Mesodermal cell (in vitro differentiated cells): ENCODE measurements at regions not wholly inside any gene's neighbourhood (a gene's known extent, or its start where the extent isn't known, plus 50 kb on each side); places are given as distances from the start of the nearest gene placed in this dataset.
"Not testable (repeated sequence)": the region's sequence is repeated elsewhere in the genome, so short reads cannot be mapped to it uniquely, and the experiment has no call there.

Source experiments
- H3K27ac ChIP-seq: 2 replicates; pipeline ENCODE4 v1.7.0; 2013; ENCODE audit warnings: mild to moderate bottlenecking, low read depth, low read length, moderate library complexity; ENCODE audit not compliant: severe bottlenecking
- H3K36me3 ChIP-seq: 2 replicates; pipeline ENCODE4 v1.7.1; 2013; ENCODE audit warnings: mild to moderate bottlenecking, low read length, moderate library complexity; ENCODE audit not compliant: control insufficient read depth, insufficient read depth
- H3K4me1 ChIP-seq: one replicate; pipeline ENCODE4 v1.7.1; 2013; ENCODE audit warnings: mild to moderate bottlenecking, low read length; ENCODE audit not compliant: insufficient read depth, control insufficient read depth, poor library complexity, severe bottlenecking
- H3K4me3 ChIP-seq: 2 replicates; pipeline ENCODE4 v1.7.0; 2013; ENCODE audit warnings: low read length, control low read depth, mild to moderate bottlenecking; ENCODE audit not compliant: insufficient read depth, poor library complexity, severe bottlenecking; ENCODE audit errors: extremely low read depth
- H3K9me3 ChIP-seq: 2 replicates; pipeline ENCODE4 v1.7.1; 2013; ENCODE audit warnings: mild to moderate bottlenecking, low read length, moderate library complexity; ENCODE audit not compliant: control insufficient read depth
- WGBS, 2 experiments: methylation state at CpG; one replicate each; pipeline ENCODE4 v1.1.5; 2013; ENCODE audit warnings: missing lambda C conversion rate in 2 of 2; ENCODE audit not compliant: insufficient coverage in 2 of 2; 5-methylcytosine and 5-hydroxymethylcytosine counted together

DNA sequence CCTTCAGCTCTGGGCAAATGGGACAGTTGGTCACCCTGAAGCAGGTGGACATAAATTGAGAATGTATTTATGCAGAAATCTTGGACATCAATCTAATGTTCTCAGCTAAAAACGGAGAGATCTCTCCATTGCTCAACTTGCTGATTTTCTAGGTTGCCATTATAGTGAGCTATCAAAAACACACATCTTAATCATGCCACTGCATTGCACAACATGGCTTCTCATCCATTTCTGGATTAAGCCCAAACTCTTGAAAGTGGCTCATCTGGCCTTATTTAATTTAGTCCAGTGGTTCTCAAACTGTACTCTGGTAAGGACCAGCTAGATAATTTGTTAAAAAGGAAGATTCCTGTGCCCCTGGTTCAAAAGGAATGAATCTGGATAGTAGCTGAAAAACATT is 324.9 kb upstream of the CITED2 start:
- H3K9me3 ChIP-seq: no peaks in the 10 kb centered on the region
- no peaks in the 10 kb centered on the region for H3K4me1 ChIP-seq
- no peak overlapping the region for H3K27ac ChIP-seq
- no peaks in the 10 kb centered on the region for H3K36me3 ChIP-seq
- H3K4me3 ChIP-seq: no peak overlapping the region
- WGBS, 2 experiments: 100% methylated on average over 1 of the region's 1 CpG; no CpG with 5 or more reads in 1 of the 2 experiments

DNA sequence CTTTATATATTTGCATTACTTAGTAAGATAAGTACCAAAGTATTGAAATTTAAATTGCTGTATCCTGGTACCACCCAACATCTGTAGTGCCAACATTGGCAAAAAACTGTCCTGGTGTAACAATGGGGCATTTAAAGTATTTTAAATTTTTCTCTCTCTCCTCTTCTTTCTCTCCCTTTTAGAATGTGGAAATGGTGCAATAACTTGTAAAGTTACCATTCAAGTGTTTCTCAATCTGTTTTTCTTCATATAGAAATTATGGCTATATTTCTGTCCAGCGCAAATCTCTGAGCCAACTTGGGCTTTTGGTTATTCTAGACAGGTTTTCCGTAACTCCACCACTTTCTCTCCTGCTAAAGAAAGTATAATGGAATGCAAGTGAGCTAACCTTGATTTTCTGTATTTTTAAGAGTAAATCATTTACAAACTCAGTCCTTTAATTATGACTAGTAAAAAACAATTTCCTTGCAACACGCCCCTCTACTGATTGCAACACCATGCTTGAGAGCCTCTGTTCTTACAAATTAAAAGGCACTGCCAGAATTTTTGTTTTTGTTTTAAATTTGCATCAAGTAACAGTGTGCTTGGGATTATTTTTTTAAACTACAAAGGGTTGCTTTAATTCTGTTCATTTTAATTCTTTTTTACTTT is 324.2 kb upstream of the CITED2 start:
- Histone ChIP-seq H3K4me3 (no peak overlapping the region), H3K27ac (no peak overlapping the region), H3K4me1 (no peaks in the 10 kb centered on the region), H3K9me3 (no peaks in the 10 kb centered on the region), H3K36me3 (no peaks in the 10 kb centered on the region)
- no CpG with 5 or more reads among the region's 3 CpGs for WGBS, 2 experiments

- not testable (repeated sequence) for H3K4me3 ChIP-seq, H3K27ac ChIP-seq, H3K4me1 ChIP-seq, H3K36me3 ChIP-seq, H3K9me3 ChIP-seq
- WGBS, 2 experiments: 100% methylated on average over 6 to 10 of the region's 23 CpGs
Observed at GRCh38 chr6:139697856-139698255, 323.4 kb upstream of the CITED2 start.

GRCh38 chr6:139696991-139697390 is 322.5 kb upstream of the CITED2 start:
- not testable (repeated sequence) for H3K27ac ChIP-seq, H3K9me3 ChIP-seq, H3K36me3 ChIP-seq, H3K4me1 ChIP-seq, H3K4me3 ChIP-seq
- WGBS, 2 experiments: 89 to 95% methylated on average over 13 to 16 of the region's 16 CpGs

DNA sequence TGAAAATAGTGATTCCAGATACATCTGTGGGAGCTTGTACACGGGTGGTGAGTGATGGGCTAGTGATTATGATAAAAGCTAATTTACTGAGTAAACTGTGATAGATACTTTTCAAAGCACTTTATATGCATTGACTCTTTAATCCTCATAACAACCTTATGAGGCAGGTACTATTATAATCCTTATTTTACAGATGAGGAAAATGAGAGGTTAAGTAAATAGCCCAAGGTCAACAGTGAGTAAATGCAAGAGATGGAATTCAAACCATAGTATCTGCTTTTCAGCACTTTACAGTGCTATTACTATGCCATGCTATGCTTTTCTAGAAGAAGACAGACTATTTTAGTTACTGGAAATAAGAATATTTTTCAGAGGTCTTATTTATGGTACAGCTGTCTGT is 320.9 kb upstream of the CITED2 start:
- Histone ChIP-seq H3K36me3 (no peaks in the 10 kb centered on the region), H3K4me1 (no peaks in the 10 kb centered on the region), H3K9me3 (no peaks in the 10 kb centered on the region), H3K27ac (no peak overlapping the region), H3K4me3 (no peak overlapping the region)
- 100% methylated on average over 1 of the region's 1 CpG; no CpG with 5 or more reads in 1 of the 2 experiments for WGBS, 2 experiments

GRCh38 chr6:139693735-139694134 is 319.3 kb upstream of the CITED2 start:
- 100% methylated on average over 1 of the region's 1 CpG; no CpG with 5 or more reads in 1 of the 2 experiments for WGBS, 2 experiments
- Histone ChIP-seq H3K9me3 (no peaks in the 10 kb centered on the region), H3K27ac (no peak overlapping the region), H3K4me3 (no peak overlapping the region), H3K36me3 (no peaks in the 10 kb centered on the region), H3K4me1 (no peaks in the 10 kb centered on the region)

DNA sequence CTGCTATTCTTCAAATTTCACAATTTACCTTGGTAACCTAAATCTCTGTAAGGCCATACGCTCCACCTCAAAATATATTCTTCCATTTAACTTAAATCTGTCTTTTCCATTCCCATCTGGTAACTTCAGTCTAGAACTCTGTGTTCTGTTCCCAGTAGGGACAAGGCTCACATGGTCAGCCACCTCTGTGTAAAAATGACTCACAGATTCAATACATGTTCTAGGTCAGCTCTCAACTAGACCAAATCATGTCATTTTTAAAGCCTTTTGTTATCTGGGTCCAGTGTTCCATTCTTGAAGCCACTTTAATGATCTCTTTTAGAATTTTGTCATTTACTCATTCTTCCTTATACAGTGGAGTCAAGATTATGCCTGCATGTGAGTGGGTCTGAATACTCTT is 315.6 kb upstream of the CITED2 start:
- Histone ChIP-seq H3K27ac (no peak overlapping the region), H3K36me3 (no peaks in the 10 kb centered on the region)
- 100% methylated on average over 1 of the region's 1 CpG for WGBS, 2 experiments

DNA sequence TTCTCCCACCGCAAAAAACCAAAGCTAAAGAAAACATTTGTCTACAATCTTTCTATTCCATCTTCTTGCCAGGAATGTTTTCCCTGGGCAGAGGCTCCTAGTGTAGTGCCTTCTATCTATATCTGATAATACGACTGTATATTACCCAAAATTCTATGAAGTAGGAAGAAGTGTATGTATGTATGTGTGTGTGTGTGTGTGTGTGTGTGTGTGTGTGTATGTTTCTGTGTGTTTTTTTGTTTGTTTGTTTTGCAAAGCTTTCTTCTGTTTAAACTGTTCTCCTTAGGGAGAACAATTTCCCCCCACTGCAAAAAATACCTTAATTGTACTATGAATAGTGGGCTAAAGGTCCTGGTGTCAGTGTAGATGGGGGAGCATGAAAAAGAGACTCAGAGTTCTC is 312.6 kb upstream of the CITED2 start:
- Histone ChIP-seq H3K4me1 (no peaks in the 10 kb centered on the region), H3K9me3 (no peaks in the 10 kb centered on the region), H3K4me3 (no peak overlapping the region), H3K36me3 (no peaks in the 10 kb centered on the region), H3K27ac (no peak overlapping the region)
- WGBS, 2 experiments: no CpG with 5 or more reads among the region's 2 CpGs

More for the DNA sequence above, 315.6 kb upstream of the CITED2 start:
- Histone ChIP-seq H3K4me1 (no peaks in the 10 kb centered on the region), H3K9me3 (no peaks in the 10 kb centered on the region), H3K4me3 (no peak overlapping the region)

- 89 to 98% methylated on average over 4 to 5 of the region's 5 CpGs for WGBS, 2 experiments
- Histone ChIP-seq H3K4me3 (no peak overlapping the region), H3K36me3 (no peaks in the 10 kb centered on the region), H3K9me3 (no peaks in the 10 kb centered on the region), H3K4me1 (no peaks in the 10 kb centered on the region), H3K27ac (no peak overlapping the region)
Observed at GRCh38 chr6:139686308-139686707, 311.9 kb upstream of the CITED2 start.

GRCh38 chr6:139685009-139685408 is 310.6 kb upstream of the CITED2 start:
- Histone ChIP-seq H3K9me3 (no peaks in the 10 kb centered on the region), H3K4me1 (no peaks in the 10 kb centered on the region), H3K36me3 (no peaks in the 10 kb centered on the region), H3K27ac (no peak overlapping the region), H3K4me3 (no peak overlapping the region)

DNA sequence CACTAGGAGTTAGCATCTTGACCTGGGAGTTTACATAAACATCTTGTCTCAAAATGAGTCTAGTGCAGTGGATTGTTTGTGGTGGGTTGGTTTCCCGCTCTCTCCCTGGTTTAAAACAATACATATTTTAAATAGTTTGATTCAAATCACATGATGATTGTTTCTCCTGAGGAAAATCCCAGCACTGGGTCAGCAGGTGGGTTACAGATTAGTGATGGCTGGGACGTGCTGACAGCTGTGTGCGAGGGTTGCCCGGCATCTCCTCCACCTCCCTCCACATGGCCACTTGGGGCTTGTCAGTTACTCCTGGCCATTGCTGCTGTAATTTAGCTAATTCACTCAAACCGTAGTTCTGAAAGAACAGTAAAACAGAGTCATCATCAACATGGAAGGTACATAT is 306.4 kb upstream of the CITED2 start:
- Histone ChIP-seq H3K9me3 (no peaks in the 10 kb centered on the region), H3K36me3 (no peaks in the 10 kb centered on the region), H3K27ac (no peak overlapping the region), H3K4me3 (no peak overlapping the region), H3K4me1 (no peaks in the 10 kb centered on the region)
- 81 to 82% methylated on average over 3 to 4 of the region's 5 CpGs for WGBS, 2 experiments
